Suprapubic skin (tissue), 3 donors: ENCODE measurements at regions not wholly inside any gene's neighbourhood (a gene's known extent, or its start where the extent isn't known, plus 50 kb on each side); places are given as distances from the start of the nearest gene placed in this dataset.

Experiments used
- CTCF ChIP-seq, 2 donors: fragments of 200-600 bp in 1 of 2; fragments of 450-650 bp in 1 of 2; sonication (generic) in 1 of 2; IDR thresholded peaks; one replicate each; pipeline ENCODE4 v1.5.1; 2016 to 2019; ENCODE audit warnings: antibody characterized with exemption in 2 of 2, mild to moderate bottlenecking in 1 of 2, moderate library complexity in 1 of 2
- EP300 ChIP-seq: sonication (generic); formaldehyde crosslinking; IDR thresholded peaks from one replicate; pipeline ENCODE4 v1.6.1; 2017; ENCODE audit warnings: antibody characterized with exemption
- POLR2A ChIP-seq, 2 donors: fragments of 450-650 bp; IDR thresholded peaks; one replicate each; pipeline ENCODE4 v1.6.1; 2017; ENCODE audit warnings: antibody characterized with exemption in 2 of 2, mild to moderate bottlenecking in 2 of 2, moderate library complexity in 2 of 2

- TF ChIP-seq POLR2A (IDR thresholded peaks at IDR 0.05): no peak
- TF ChIP-seq CTCF (IDR thresholded peaks at IDR 0.05): no peak
- no peak for TF ChIP-seq EP300
Measured at GRCh38 chr11:16406226-16406625, 49.9 kb upstream of the SOX6 start.
